Prostate gland (tissue), 2 donors: ENCODE measurements at regions not wholly inside any gene's neighbourhood (a gene's known extent, or its start where the extent isn't known, plus 50 kb on each side); places are given as distances from the start of the nearest gene placed in this dataset.

Source experiments
- DNase-seq: peaks from one replicate; pipeline ENCODE4 v3.0.0-alpha.2; 2019; ENCODE audit warnings: low spot score
- H3K27ac ChIP-seq, 2 donors: fragments of 200-600 bp; sonication (generic); 2 replicates each; pipeline ENCODE4 v1.5.1; 2017 to 2019
- H3K27me3 ChIP-seq: fragments of 200-600 bp; sonication (generic); replicated peaks from 2 replicates; pipeline ENCODE4 v1.5.1; 2019; ENCODE audit not compliant: insufficient read depth
- H3K36me3 ChIP-seq, 2 donors: fragments of 200-600 bp; sonication (generic); 1 replicate in 1 of 2; 2 replicates in 1 of 2; pipeline versions ENCODE4 v1.5.1 to v1.8.1; 2017 to 2019
- H3K4me1 ChIP-seq: fragments of 200-600 bp; sonication (generic); replicated peaks from 2 replicates; pipeline ENCODE4 v1.5.1; 2019
- H3K4me3 ChIP-seq, 2 donors: fragments of 200-600 bp; sonication (generic); 2 replicates each; pipeline ENCODE4 v1.5.1; 2017 to 2019
- H3K9me3 ChIP-seq: fragments of 200-600 bp; sonication (generic); 2 replicates; pipeline ENCODE4 v1.5.1; 2017
- POLR2A ChIP-seq: fragments of 450-650 bp; IDR thresholded peaks from one replicate; pipeline ENCODE4 v1.6.1; 2016; ENCODE audit warnings: antibody characterized with exemption, mild to moderate bottlenecking
- POLR2AphosphoS5 ChIP-seq: sonication (generic); formaldehyde crosslinking; IDR thresholded peaks from one replicate; pipeline ENCODE4 v1.6.1; 2017; ENCODE audit warnings: antibody characterized with exemption
- WGBS: methylation state at CpG from one replicate; pipeline ENCODE4 v1.1.5; 2018; 5-methylcytosine and 5-hydroxymethylcytosine counted together
- intact Hi-C: fragments of 100-400 bp; cut with DNase I; formaldehyde crosslinking; loops from one replicate; pipeline ENCODE4 v1.14.2; 2022
- TF ChIP-seq, protein P1 (sequence below), 4 experiments: fragments of 200-600 bp in 2 of 4; fragments of 450-650 bp in 2 of 4; sonication (generic) in 2 of 4; IDR thresholded peaks; 1 replicate in 3 of 4; 2 replicates in 1 of 4; pipeline ENCODE4 v1.5.1; 2016 to 2019; ENCODE audit warnings: antibody characterized with exemption in 4 of 4, mild to moderate bottlenecking in 2 of 4, moderate library complexity in 2 of 4

DNA sequence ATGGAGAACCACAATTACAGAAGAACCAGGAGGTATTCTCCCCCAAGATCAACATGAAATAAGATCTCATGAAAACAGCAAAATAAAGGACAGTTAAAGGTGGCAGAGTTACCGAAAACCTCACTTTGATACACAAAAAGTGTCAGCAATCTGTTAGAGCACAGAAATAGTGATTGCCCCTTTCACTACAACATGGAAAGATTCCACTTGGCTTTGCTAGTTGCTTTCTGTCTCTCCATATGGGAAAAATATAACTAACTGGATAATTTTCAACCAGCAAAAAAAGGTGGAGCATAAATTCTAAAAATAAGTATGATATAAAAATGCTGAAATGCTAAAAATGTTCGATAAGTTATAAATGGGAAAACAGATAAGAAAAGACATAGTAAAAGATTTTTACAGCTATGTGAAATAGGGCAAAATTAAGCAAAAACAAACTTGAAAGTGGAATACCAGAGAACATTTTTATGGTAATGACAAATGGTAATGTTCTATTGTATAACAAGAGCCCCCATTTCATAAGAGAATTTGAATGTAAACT lies 90.2 kb downstream of the GPR85 start:
- intact Hi-C loops: no loop called here
- Histone ChIP-seq H3K36me3 (no peaks in the 10 kb centered on the region), H3K4me3 (no peak overlapping the region), H3K27me3 (no peaks in the 10 kb centered on the region), H3K9me3 (no peaks in the 10 kb centered on the region), H3K4me1 (no peaks in the 10 kb centered on the region), H3K27ac (no peak overlapping the region)
- no peak for DNase-seq
- TF ChIP-seq, protein P1, sequence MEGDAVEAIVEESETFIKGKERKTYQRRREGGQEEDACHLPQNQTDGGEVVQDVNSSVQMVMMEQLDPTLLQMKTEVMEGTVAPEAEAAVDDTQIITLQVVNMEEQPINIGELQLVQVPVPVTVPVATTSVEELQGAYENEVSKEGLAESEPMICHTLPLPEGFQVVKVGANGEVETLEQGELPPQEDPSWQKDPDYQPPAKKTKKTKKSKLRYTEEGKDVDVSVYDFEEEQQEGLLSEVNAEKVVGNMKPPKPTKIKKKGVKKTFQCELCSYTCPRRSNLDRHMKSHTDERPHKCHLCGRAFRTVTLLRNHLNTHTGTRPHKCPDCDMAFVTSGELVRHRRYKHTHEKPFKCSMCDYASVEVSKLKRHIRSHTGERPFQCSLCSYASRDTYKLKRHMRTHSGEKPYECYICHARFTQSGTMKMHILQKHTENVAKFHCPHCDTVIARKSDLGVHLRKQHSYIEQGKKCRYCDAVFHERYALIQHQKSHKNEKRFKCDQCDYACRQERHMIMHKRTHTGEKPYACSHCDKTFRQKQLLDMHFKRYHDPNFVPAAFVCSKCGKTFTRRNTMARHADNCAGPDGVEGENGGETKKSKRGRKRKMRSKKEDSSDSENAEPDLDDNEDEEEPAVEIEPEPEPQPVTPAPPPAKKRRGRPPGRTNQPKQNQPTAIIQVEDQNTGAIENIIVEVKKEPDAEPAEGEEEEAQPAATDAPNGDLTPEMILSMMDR (IDR thresholded peaks at IDR 0.05): no peak
- 70% methylated on average over 2 of the region's 2 CpGs for WGBS

DNA sequence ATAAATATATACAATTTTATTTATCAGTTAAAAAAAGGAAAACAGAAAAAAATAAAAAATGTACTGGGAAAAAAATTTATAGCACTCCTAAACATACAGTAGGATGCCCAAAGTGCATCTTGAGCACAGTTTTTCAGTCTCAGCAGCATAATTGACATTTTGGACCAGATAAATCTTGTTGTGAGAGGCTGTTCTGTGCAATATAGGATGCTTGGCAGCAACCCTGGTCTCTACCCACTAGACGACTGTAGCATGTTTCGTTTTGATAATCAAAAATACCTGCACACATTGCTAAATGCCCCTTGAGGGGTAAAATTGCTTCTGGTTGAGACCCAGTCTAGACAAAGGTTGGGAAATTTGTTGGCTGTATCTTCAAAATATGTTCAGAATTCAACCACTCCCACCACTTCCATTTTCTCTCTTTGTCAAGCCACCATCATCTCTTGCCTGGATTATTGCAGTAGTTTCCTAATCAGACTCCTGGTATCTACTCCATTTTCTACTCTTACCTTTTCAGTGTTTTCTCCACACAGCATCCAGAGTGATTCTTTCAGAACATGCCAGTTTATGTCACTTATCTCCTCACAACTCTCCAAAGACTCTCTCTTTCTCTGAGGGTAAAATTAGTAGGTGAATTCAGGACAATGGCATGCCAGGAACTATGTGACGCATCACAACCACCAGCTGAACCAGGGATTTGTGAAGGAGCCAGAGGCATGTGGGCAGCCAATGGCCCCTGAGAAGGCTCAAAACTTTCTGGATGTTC lies 91.4 kb downstream of the GPR85 start:
- intact Hi-C loops: no loop called here
- Histone ChIP-seq H3K4me3 (no peak overlapping the region), H3K36me3 (no peaks in the 10 kb centered on the region), H3K4me1 (no peaks in the 10 kb centered on the region), H3K27ac (no peak overlapping the region), H3K9me3 (no peaks in the 10 kb centered on the region), H3K27me3 (no peaks in the 10 kb centered on the region)
- no peak for TF ChIP-seq POLR2A
- TF ChIP-seq POLR2AphosphoS5: no peak
- TF ChIP-seq, protein P1 (IDR thresholded peaks at IDR 0.05): no peak
- DNase-seq: no peak
- 89% methylated on average over 3 of the region's 3 CpGs for whole genome bisulfite sequencing

DNA sequence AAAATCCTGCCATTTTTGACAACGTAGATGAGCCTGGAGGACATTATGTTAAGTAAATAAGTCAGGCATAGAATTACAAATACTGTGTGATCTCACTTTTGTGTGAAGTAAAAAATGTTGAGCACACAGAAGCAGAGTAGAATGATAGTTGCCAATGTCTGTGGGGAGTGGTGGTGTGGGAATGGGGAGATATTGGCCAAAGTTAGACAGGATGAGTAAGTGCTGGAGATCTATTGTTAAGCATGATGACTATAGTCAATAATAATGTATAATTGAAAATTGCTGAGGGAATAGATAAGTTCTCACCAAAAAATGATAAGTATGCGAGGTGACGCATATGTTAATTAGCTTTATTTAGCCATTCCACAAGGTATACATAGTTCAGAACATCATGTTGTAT lies 92.0 kb downstream of the GPR85 start:
- TF ChIP-seq POLR2A: no peak
- Histone ChIP-seq H3K9me3 (no peaks in the 10 kb centered on the region), H3K36me3 (no peaks in the 10 kb centered on the region), H3K27me3 (no peaks in the 10 kb centered on the region), H3K4me1 (no peaks in the 10 kb centered on the region), H3K4me3 (no peak overlapping the region), H3K27ac (no peak overlapping the region)
- intact Hi-C loops: no loop called here
- no peak for DNase-seq
- WGBS: 93% methylated on average over 3 of the region's 3 CpGs

- Histone ChIP-seq H3K27ac (no peak overlapping the region), H3K9me3 (no peaks in the 10 kb centered on the region), H3K36me3 (no peaks in the 10 kb centered on the region), H3K27me3 (no peaks in the 10 kb centered on the region), H3K4me3 (no peak overlapping the region), H3K4me1 (no peaks in the 10 kb centered on the region)
- no peak for TF ChIP-seq POLR2A
- TF ChIP-seq, protein P1 (IDR thresholded peaks at IDR 0.05): no peak
- intact Hi-C loops: no loop called here
- WGBS: 69% methylated on average over 2 of the region's 2 CpGs
- no peak for DNase-seq
Measured at GRCh38 chr7:112990624-112991023, 96.0 kb downstream of the GPR85 start.

GRCh38 chr7:112989531-112989930 lies 97.1 kb downstream of the GPR85 start:
- H3K27me3 ChIP-seq: no peaks in the 10 kb centered on the region
- no peaks in the 10 kb centered on the region for H3K4me1 ChIP-seq
- TF ChIP-seq POLR2AphosphoS5: no peak
- TF ChIP-seq, protein P1 (IDR thresholded peaks at IDR 0.05): no peak
- H3K36me3 ChIP-seq: no peaks in the 10 kb centered on the region
- H3K27ac ChIP-seq: no peak overlapping the region
- H3K4me3 ChIP-seq: no peak overlapping the region
- no peaks in the 10 kb centered on the region for H3K9me3 ChIP-seq
- DNase-seq: no peak
- intact Hi-C loops: no loop called here
